HT1080 (cell line): ENCODE measurements at regions not wholly inside any gene's neighbourhood (a gene's known extent, or its start where the extent isn't known, plus 50 kb on each side); places are given as distances from the start of the nearest gene placed in this dataset.
A peak's percentile ranks its signal among the peaks of the same experiment; 100 is the strongest.
"Not testable (repeated sequence)": the region's sequence is repeated elsewhere in the genome, so short reads cannot be mapped to it uniquely, and the experiment has no call there.

Source experiments
- DNase-seq: peaks from one replicate; pipeline ENCODE4 v3.0.0-alpha.2; 2015; ENCODE audit warnings: low read depth

GRCh38 chr9:134526584-134527477 is 114.8 kb upstream of the COL5A1 start:
- DNase-seq: no peak

DNA sequence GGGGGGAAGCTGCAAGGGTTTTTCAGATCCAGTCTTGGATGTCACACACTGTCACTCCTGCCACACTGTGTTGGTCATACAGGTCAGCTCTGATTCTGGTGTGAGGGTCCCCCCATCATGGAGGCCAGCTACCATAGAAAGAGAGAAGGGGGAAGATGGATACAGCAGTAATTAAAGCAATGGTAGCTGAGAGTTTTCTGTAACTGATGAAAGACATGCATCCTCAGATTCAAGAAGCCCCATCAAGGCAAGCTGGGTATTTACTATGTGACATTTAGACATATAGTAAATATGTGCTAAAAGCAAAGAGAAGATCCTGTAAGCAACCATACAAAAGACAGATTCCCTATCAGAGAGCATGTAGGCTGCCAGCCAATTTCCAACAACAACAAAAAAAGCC is 110.9 kb upstream of the COL5A1 start:
- no peak for DNase-seq

GRCh38 chr9:134531220-134531970 is 110.2 kb upstream of the COL5A1 start:
- DNase-seq: peak; percentile 28

DNA sequence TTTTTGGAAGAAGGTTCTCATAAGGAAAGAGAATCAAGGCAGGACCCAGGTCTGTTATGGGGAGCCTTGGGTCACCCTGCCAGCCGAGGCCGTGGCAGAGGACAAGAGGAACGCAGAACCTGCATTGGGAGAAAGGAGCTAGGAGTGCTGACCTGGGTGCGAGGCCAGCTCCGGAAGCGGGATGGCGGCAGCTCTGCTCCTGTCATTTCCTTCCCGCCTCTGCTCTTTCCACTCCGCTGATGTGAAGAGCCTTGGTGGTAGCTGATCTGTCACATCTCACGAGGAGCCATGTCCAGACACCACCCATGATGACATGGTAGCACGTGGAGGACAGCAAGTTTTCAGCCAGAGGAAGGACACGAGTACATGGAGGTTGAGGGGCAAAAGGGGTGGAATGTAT is 109.5 kb upstream of the COL5A1 start:
- DNase-seq: no peak

GRCh38 chr9:134532661-134533060 is 108.9 kb upstream of the COL5A1 start:
- DNase-seq: not testable (repeated sequence)

GRCh38 chr9:134533850-134534588 is 107.6 kb upstream of the COL5A1 start:
- DNase-seq: peak; percentile 75

DNA sequence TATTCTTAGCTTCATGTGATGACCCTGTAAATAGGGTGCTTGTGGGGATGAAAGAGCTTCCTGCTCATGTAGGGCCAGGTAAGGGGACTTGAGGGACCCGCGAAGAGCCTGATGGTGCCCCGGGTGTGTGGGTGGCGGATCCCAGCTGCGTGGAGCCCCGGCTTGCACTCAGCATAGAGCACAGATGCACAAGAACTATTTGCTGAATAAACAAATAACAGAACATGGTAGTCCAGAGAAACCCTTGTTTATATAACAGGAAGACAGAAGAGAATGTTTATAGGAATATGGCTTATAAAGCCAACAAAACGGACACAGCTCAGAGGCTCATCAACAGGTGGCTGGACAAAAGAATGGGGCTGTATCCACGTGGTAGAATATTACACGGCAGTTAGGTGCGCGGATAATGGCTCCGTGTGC is 106.9 kb upstream of the COL5A1 start:
- DNase-seq: no peak

- DNase-seq: no peak
Measured at GRCh38 chr9:134535171-134535570, 106.4 kb upstream of the COL5A1 start.

DNA sequence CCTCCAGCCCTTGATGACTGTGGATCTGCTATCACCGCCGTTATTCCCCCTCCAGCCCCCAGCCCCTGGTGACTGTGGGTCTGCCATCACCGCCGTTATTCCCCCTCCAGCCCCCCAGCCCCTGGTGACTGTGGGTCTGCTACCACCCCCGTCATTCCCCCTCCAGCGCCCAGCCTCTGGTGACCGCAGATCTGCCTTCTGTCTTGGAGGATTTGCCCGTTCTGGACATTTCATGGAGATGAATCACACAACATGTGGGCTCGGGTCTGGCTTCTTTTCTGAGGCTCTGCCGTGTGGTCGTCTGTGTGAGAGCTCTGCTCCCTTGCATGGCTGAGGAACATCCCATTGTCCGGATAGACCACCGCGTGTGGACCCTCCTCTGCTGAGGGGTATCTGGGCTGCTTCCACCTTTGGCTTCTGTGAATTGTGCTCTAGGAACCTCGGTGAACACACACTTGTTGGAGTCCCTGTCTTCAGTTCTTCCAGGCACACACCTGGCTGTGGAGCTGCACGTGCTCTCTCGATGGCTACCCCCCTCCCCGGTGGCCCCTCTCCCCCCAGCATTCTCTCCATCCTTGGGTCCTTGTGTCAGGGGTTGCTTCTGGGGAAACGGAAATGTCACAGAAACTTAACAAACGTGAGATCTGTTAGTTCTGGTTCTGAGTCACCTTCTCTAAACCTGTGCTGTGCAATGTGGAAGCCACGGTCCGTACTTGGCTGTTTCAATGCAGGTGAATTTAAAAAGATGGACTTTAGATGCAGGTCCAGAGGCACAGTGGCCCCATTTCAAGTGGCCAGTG is 105.3 kb upstream of the COL5A1 start:
- DNase-seq: peak; percentile 79

- no peak for DNase-seq
Measured at GRCh38 chr9:134536931-134537330, 104.7 kb upstream of the COL5A1 start.

GRCh38 chr9:134537951-134538641 is 103.5 kb upstream of the COL5A1 start:
- no peak for DNase-seq

DNA sequence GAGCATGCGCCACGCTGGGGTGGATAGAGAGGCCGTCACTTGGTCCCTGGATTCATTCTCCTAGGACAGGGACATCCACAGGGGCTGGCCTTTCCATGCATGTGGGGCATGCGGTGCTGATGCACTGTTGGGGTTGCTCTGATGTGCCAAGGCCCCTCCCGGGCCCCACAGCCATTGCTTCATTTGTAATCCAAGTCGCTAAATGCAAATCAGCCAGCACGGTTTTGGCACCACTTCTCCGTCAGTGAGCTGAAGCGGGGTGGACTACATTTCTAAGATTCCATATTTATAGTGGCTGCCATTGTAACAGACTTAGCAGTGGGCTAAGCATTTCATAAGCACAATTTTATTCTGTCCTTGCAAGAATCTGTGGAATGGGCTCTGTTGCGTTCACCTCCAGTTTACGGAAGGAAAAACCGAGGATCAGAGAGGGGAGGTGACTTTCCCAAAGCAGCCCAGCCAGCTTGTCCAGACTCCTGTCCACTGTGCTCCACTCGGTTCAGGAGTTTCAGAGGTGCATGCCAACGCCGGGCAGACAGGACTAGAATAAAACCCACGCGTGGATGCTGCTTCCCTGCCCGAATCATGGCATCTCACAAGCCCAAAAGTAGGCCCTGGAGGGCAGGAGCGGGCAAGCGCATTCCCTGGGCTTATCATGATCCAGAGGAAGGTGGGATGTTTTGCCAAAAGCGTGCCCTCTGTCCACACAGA is 102.6 kb upstream of the COL5A1 start:
- DNase-seq: no peak

- DNase-seq: no peak
Measured at GRCh38 chr9:134539586-134540194, 101.9 kb upstream of the COL5A1 start.

DNA sequence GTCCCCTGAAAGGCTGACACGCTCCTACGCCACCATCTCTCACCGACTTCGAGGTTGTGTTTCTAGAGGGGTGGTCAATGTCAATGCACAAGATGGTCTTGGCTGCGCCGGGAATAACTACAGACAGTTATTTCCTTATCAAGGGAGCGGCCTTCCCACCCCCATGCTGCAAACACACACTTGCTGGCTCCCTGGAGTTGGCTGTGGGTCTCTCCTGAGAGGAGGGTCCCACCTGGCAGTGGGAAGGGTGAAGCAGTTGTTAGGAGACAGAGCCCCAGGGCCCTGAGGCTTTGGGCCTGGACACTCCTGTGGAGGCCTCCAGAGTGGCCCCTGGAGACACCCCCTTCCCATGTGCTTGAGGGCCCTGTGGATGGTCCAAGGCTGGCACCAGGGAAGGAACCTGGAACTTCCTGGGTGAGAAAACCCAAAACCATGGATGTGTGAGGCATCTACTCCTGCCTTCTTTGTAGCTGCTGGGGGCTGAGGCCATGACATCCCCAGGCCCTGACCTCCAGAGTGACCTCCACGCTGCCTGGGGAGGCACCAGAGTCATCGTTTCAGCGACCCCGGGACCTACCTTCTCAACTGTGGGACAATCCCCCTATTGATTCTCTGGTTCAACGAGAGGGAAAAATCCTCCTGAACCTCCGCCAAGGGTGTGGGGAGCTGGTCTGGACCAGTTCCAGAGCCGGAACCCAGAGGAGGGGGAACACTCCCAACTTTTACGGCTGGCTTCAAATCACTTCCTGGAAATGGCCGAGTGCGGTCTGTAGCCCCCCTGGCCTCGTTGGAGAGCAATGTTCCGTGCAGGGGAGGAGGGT is 101.1 kb upstream of the COL5A1 start:
- no peak for DNase-seq

DNA sequence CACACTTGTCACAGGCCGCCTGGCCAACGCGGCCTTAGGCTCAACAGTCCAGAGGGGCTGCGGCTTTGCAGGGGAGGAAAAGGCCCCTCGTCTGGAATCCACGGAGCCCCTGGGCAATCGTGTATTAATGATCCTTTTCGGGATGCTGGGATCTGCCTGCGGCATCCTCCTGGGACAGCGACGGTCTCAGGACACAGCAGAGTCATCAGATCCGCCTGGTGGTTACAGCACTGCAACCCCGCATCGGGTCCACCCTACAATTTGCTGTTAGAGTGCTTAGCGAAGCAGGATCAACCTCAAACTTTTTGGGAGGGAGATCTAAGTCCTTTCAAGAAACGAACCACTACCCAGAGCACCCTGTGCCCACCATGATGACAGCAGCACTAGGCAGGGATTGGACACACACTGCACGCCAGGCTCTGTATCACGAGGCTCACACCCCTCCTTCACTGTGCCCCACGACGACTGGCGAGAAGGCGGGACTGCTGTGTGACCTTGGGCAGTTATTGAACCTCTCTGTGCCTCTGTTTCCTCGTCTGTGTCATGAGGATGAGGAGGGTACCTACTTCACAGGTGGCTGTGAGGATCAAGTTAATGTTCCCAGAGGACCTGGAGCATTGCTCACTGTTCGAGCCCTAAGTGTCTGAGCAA is 100.4 kb upstream of the COL5A1 start:
- no peak for DNase-seq

DNA sequence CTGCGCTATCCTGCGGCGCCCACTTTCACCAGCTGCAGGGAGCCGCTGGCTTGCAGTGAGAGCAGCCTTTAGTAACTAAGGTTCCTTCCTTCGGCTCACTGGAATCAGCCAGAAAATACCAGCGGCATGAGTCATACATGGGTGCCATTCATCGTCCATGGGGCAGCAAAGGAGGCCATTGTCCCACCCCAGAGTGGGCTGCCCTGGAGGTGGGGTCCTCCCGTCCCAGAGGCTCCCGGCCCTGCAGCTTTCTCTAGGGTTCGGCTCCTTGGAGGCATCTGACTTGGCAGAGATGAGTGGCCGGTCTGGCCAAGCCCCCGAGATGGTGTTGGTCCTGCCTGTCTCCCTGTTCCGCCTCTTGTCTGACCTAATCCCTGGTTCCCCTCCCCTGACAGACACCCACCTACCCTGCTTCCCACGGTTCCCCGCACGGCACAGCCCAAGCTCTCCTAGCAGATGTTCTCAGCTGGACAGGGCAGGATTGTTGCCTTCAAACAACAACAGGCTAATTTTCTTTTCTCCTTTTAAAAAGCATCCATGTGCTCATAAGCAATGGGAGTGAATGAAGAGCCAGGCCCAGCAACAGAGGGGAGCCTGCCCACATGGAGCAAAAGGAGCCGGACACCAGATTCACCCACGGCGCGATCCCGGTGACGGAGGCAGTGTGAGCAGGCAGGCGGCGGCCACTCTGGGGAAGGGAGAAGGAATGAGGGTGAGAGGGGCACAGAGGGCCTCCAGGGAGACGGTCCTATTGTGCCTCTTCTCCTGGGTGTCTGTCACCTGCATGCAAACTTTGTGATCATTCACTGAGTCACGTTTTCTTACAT is 97.0 kb upstream of the COL5A1 start:
- peak; percentile 85 for DNase-seq

DNA sequence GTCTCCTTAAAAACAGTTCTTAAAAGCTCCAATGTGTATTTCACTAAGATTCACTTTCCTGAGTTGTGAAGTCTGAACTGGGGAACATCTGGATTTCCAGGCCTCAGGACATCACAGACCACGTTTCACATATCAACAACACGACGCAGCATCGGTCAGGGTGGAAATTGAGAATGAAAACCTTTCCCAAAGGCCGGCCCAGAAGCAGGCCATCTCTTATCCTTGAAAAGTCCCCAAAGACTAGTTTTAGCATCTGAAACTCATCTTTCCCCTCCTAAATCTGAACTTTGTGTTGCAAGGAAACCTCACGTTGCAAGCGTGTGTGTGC is 96.4 kb upstream of the COL5A1 start:
- DNase-seq: no peak
